ENCODE measurements at regions not wholly inside any gene's neighbourhood (a gene's known extent, or its start where the extent isn't known, plus 50 kb on each side); places are given as distances from the start of the nearest gene placed in this dataset.

- TF ChIP-seq POLR2A (IDR thresholded peaks at IDR 0.05), result no peak
- TF ChIP-seq, protein P1, sequence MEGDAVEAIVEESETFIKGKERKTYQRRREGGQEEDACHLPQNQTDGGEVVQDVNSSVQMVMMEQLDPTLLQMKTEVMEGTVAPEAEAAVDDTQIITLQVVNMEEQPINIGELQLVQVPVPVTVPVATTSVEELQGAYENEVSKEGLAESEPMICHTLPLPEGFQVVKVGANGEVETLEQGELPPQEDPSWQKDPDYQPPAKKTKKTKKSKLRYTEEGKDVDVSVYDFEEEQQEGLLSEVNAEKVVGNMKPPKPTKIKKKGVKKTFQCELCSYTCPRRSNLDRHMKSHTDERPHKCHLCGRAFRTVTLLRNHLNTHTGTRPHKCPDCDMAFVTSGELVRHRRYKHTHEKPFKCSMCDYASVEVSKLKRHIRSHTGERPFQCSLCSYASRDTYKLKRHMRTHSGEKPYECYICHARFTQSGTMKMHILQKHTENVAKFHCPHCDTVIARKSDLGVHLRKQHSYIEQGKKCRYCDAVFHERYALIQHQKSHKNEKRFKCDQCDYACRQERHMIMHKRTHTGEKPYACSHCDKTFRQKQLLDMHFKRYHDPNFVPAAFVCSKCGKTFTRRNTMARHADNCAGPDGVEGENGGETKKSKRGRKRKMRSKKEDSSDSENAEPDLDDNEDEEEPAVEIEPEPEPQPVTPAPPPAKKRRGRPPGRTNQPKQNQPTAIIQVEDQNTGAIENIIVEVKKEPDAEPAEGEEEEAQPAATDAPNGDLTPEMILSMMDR (IDR thresholded peaks at IDR 0.05), result no peak
These were observed 609.1 kb upstream of the SLC39A10 start for GRCh38 chr2:195047955-195048354.
